ENCODE measurements at regions not wholly inside any gene's neighbourhood (a gene's known extent, or its start where the extent isn't known, plus 50 kb on each side); places are given as distances from the start of the nearest gene placed in this dataset.
"Not testable (repeated sequence)": the region's sequence is repeated elsewhere in the genome, so short reads cannot be mapped to it uniquely, and the experiment has no call there.

GRCh38 chr2:242017086-242017485 is 147.6 kb downstream of the RTP5 start:
- ATAC-seq, result no peak
- TF ChIP-seq BACH2 (CRISPR knock-in tag; IDR thresholded peaks at IDR 0.05; ENCODE audit: borderline replicate concordance) (no peak), ZFP30 (CRISPR knock-in tag; IDR thresholded peaks at IDR 0.05) (no peak), CSDC2 (CRISPR knock-in tag; IDR thresholded peaks at IDR 0.05) (no peak), ZNF70 (CRISPR knock-in tag; IDR thresholded peaks at IDR 0.05) (no peak), RARB (CRISPR knock-in tag; IDR thresholded peaks at IDR 0.05) (no peak), ZNF8 (CRISPR knock-in tag; IDR thresholded peaks at IDR 0.05) (no peak), GLIS3 (CRISPR knock-in tag; IDR thresholded peaks at IDR 0.05) (no peak), TOX (CRISPR knock-in tag; IDR thresholded peaks at IDR 0.05; ENCODE audit: borderline replicate concordance) (no peak), ISL1 (CRISPR knock-in tag; IDR thresholded peaks at IDR 0.05) (no peak), CREB5 (CRISPR knock-in tag; IDR thresholded peaks at IDR 0.05; ENCODE audit: low read depth) (no peak), TCF4 (CRISPR knock-in tag; IDR thresholded peaks at IDR 0.05; ENCODE audit: borderline replicate concordance) (no peak), SNAI2 (CRISPR knock-in tag; IDR thresholded peaks at IDR 0.05) (no peak), ZFP3 (CRISPR knock-in tag; IDR thresholded peaks at IDR 0.05) (no peak), ZC3H10 (CRISPR knock-in tag; IDR thresholded peaks at IDR 0.05) (no peak), PPARA (CRISPR knock-in tag; IDR thresholded peaks at IDR 0.05; ENCODE audit: borderline replicate concordance) (no peak), PATZ1 (CRISPR knock-in tag; IDR thresholded peaks at IDR 0.05; ENCODE audit: borderline replicate concordance) (no peak), ZNF565 (CRISPR knock-in tag; conservative IDR thresholded peaks at IDR 0.05; ENCODE audit: low read depth) (no peak)

- ATAC-seq, result not testable (repeated sequence)
Measured at GRCh38 chr2:242018416-242018815, 148.9 kb downstream of the RTP5 start.

GRCh38 chr2:242019344-242019743 is 149.8 kb downstream of the RTP5 start:
- no peak for ATAC-seq
- TF ChIP-seq ISL1 (CRISPR knock-in tag; IDR thresholded peaks at IDR 0.05) (no peak), ZNF8 (CRISPR knock-in tag; IDR thresholded peaks at IDR 0.05) (no peak), GLIS3 (CRISPR knock-in tag; IDR thresholded peaks at IDR 0.05) (no peak), POU6F1 (CRISPR knock-in tag; IDR thresholded peaks at IDR 0.05; ENCODE audit: borderline replicate concordance, low read depth) (no peak), ZNF565 (CRISPR knock-in tag; conservative IDR thresholded peaks at IDR 0.05; ENCODE audit: low read depth) (no peak), ARNTL (CRISPR knock-in tag; IDR thresholded peaks at IDR 0.05; ENCODE audit: borderline replicate concordance, low read depth) (no peak), ESRRG (CRISPR knock-in tag; IDR thresholded peaks at IDR 0.05) (no peak), RARB (CRISPR knock-in tag; IDR thresholded peaks at IDR 0.05) (no peak), PPARA (CRISPR knock-in tag; IDR thresholded peaks at IDR 0.05; ENCODE audit: borderline replicate concordance) (no peak), CSRNP3 (CRISPR knock-in tag; IDR thresholded peaks at IDR 0.05) (no peak), SNAI2 (CRISPR knock-in tag; IDR thresholded peaks at IDR 0.05) (no peak), ZNF70 (CRISPR knock-in tag; IDR thresholded peaks at IDR 0.05) (no peak), PATZ1 (CRISPR knock-in tag; IDR thresholded peaks at IDR 0.05; ENCODE audit: borderline replicate concordance) (no peak), TCF4 (CRISPR knock-in tag; IDR thresholded peaks at IDR 0.05; ENCODE audit: borderline replicate concordance) (no peak)

Measured in SK-N-SH treated with all-trans-retinoic acid at 6 μM for 48 hours (cell line).